Stimulated activated CD4-positive, alpha-beta T cell treated with anti-CD3 and anti-CD28 coated beads, Interleukin-4, amount 100 ng/mL, for 48 hours (primary cell): ENCODE measurements at regions not wholly inside any gene's neighbourhood (a gene's known extent, or its start where the extent isn't known, plus 50 kb on each side); places are given as distances from the start of the nearest gene placed in this dataset.

Experiments
- DNase-seq, 2 donors: peaks; one replicate each; pipeline ENCODE4 v3.0.0-alpha.2; 2020; ENCODE audit warnings: low read depth in 2 of 2

GRCh38 chr12:88417531-88417930 is 162.7 kb downstream of the KITLG start:
- no peak for DNase-seq

- DNase-seq, result no peak
These were observed 161.3 kb downstream of the KITLG start for GRCh38 chr12:88418856-88419497.

- DNase-seq, result no peak
These were observed 160.5 kb downstream of the KITLG start for GRCh38 chr12:88419794-88420193.

GRCh38 chr12:88420457-88420856 is 159.8 kb downstream of the KITLG start:
- DNase-seq, result no peak

- DNase-seq, result no peak
These were observed 155.2 kb downstream of the KITLG start for GRCh38 chr12:88424791-88425730.

- no peak for DNase-seq
These were observed 151.9 kb downstream of the KITLG start for GRCh38 chr12:88428350-88428749.

GRCh38 chr12:88431246-88431645 is 149.0 kb downstream of the KITLG start:
- no peak for DNase-seq

GRCh38 chr12:88432531-88433490 is 147.5 kb downstream of the KITLG start:
- DNase-seq, result no peak

- DNase-seq, result no peak
These were observed 146.1 kb downstream of the KITLG start for GRCh38 chr12:88433997-88434703.

GRCh38 chr12:88435334-88436076 is 144.8 kb downstream of the KITLG start:
- DNase-seq, result no peak

GRCh38 chr12:88437226-88437625 is 143.0 kb downstream of the KITLG start:
- no peak for DNase-seq
